Adrenal gland (tissue), 9 donors: ENCODE measurements at regions not wholly inside any gene's neighbourhood (a gene's known extent, or its start where the extent isn't known, plus 50 kb on each side); places are given as distances from the start of the nearest gene placed in this dataset.

Experiments
- DNase-seq, 7 donors: peaks; one replicate each; pipeline ENCODE4 v3.0.0-alpha.2; 2019 to 2020
- H3K27ac ChIP-seq, 5 donors: fragments of 200-600 bp; sonication (generic) in 4 of 5; 1 replicate in 3 of 5; 2 replicates in 2 of 5; pipeline versions ENCODE4 v1.5.1 to v1.8.0; 2016 to 2020; ENCODE audit warnings: mild to moderate bottlenecking in 1 of 5
- H3K27me3 ChIP-seq: fragments of 200-600 bp; 2 replicates; pipeline ENCODE4 v1.8.0; 2021
- H3K36me3 ChIP-seq, 2 donors: fragments of 200-600 bp; replicated peaks in 1 of 2; 1 replicate in 1 of 2; 2 replicates in 1 of 2; pipeline versions ENCODE4 v1.5.1 to v1.8.0; 2018 to 2022
- H3K4me1 ChIP-seq, 2 donors: fragments of 200-600 bp; replicated peaks in 1 of 2; 1 replicate in 1 of 2; 2 replicates in 1 of 2; pipeline versions ENCODE4 v1.5.1 to v1.8.0; 2018 to 2021
- H3K4me3 ChIP-seq, 4 donors: fragments of 200-600 bp; sonication (generic) in 3 of 4; one replicate each; pipeline ENCODE4 v1.5.1; 2016 to 2018
- H3K9me3 ChIP-seq, 3 donors: fragments of 200-600 bp; sonication (generic) in 1 of 3; replicated peaks in 1 of 3; 1 replicate in 2 of 3; 2 replicates in 1 of 3; pipeline versions ENCODE4 v1.5.1 to v1.8.0; 2016 to 2021
- POLR2A ChIP-seq, 2 donors: fragments of 450-650 bp; IDR thresholded peaks; one replicate each; pipeline ENCODE4 v1.6.1; 2017; ENCODE audit warnings: antibody characterized with exemption in 2 of 2, mild to moderate bottlenecking in 2 of 2, moderate library complexity in 1 of 2
- WGBS, 4 donors: extraction: QIAGEN DNeasy Blood & Tissue Kit in 2 of 4; methylation state at CpG; one replicate each; pipeline versions ENCODE4 v1.1.5 to v1.1.7; 2013 to 2017; 5-methylcytosine and 5-hydroxymethylcytosine counted together
- intact Hi-C, 2 donors: fragments of 100-400 bp; cut with DNase I; formaldehyde crosslinking; loops; one replicate each; pipeline versions ENCODE4 v1.14.1 to v1.15.0; 2022 to 2023
- TF ChIP-seq, protein P1 (sequence below), 6 experiments: fragments of 450-650 bp in 4 of 6; fragments of 200-600 bp in 2 of 6; sonication (generic) in 1 of 6; IDR thresholded peaks; 1 replicate in 5 of 6; 2 replicates in 1 of 6; pipeline versions ENCODE4 v1.5.1 to v1.8.0; 2016 to 2021; ENCODE audit warnings: antibody characterized with exemption in 6 of 6, mild to moderate bottlenecking in 2 of 6, moderate library complexity in 1 of 6
- donor health status: healthy with polysubstance abuse.
- donor health status: Bipolar disorder and iron deficiency.
- donor health status: DM: yes; HTN: yes; CAD: no.
- donor health status: DM: no; HTN: no; CAD: no.
- donor health status: DM: no; HTN: no; CAD: no.

DNA sequence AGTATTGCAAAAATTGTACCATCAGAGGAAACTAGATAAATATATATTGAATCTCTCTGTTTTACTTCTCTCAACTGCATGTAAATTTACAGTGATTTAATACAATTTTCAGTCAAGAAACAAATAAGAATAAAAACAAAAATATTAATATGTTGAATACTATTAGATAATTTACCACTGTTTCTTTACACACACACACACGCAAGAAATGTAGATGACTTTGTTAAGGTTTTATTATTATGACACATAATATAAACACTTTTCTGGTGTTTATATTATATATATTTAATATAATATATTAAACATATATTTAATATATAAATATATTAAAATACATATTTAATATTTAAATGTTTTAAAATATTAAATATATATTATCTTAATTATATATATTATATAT is 814.3 kb upstream of the CDH10 start:
- Histone ChIP-seq H3K27ac (no peak overlapping the region), H3K9me3 (no peaks in the 10 kb centered on the region), H3K4me1 (no peaks in the 10 kb centered on the region), H3K27me3 (no peaks in the 10 kb centered on the region), H3K36me3 (no peaks in the 10 kb centered on the region), H3K4me3 (no peak overlapping the region)
- 80 to 96% (median 93%) methylated on average over 1 of the region's 1 CpG for WGBS, 4 donors
- intact Hi-C loops: no loop called here
- TF ChIP-seq, protein P1, sequence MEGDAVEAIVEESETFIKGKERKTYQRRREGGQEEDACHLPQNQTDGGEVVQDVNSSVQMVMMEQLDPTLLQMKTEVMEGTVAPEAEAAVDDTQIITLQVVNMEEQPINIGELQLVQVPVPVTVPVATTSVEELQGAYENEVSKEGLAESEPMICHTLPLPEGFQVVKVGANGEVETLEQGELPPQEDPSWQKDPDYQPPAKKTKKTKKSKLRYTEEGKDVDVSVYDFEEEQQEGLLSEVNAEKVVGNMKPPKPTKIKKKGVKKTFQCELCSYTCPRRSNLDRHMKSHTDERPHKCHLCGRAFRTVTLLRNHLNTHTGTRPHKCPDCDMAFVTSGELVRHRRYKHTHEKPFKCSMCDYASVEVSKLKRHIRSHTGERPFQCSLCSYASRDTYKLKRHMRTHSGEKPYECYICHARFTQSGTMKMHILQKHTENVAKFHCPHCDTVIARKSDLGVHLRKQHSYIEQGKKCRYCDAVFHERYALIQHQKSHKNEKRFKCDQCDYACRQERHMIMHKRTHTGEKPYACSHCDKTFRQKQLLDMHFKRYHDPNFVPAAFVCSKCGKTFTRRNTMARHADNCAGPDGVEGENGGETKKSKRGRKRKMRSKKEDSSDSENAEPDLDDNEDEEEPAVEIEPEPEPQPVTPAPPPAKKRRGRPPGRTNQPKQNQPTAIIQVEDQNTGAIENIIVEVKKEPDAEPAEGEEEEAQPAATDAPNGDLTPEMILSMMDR (IDR thresholded peaks at IDR 0.05): no peak
- no peak for TF ChIP-seq POLR2A (IDR thresholded peaks at IDR 0.05)
- no peak for DNase-seq

DNA sequence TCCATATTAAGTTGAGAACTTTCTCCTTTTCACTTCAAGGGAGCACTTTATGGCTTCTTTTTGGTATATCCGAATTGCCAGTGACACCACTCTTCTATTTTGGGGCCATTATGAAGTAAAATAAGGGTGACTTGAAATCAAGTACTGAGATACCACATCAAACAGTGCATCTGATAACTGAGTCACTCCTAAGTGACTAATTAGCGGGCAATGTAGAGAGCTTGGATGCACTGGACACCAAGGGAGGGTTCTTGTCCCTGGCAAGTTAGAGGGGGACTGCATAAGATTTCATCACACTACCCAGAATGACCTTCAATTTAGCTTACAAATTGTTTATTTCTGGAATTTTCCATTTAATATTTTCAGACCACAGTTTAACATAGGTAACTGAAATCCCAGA is 813.9 kb upstream of the CDH10 start:
- H3K27me3 ChIP-seq: no peaks in the 10 kb centered on the region
- no peaks in the 10 kb centered on the region for H3K4me1 ChIP-seq
- H3K27ac ChIP-seq: no peak overlapping the region
- intact Hi-C loops: no loop called here
- no peak for DNase-seq
- no peaks in the 10 kb centered on the region for H3K9me3 ChIP-seq
- whole genome bisulfite sequencing, 4 donors: 71 to 89% (median 76%) methylated on average over 2 of the region's 2 CpGs
- no peak overlapping the region for H3K4me3 ChIP-seq
- no peak for TF ChIP-seq POLR2A (IDR thresholded peaks at IDR 0.05)
- TF ChIP-seq, protein P1 (IDR thresholded peaks at IDR 0.05): no peak
- H3K36me3 ChIP-seq: no peaks in the 10 kb centered on the region

DNA sequence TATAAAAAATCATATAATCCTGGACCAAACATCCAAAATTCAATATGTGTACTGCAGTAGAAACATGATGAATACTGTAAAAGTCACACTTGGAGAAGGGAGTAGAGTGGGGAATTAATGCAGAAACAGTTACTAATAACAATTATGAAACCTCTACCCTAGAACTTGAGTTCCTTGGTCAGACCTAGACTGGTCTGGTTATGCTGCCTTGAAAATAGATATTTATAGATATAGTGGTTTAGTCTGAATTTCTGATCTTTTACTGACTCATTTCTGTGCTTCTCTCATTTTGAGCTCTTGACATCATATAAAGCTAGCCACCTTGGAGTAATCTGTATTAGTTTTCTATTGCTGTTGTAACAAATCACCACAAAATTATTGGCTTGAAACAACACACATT is 808.7 kb upstream of the CDH10 start:
- no peaks in the 10 kb centered on the region for H3K27me3 ChIP-seq
- intact Hi-C loops: no loop called here
- no peak for DNase-seq

DNA sequence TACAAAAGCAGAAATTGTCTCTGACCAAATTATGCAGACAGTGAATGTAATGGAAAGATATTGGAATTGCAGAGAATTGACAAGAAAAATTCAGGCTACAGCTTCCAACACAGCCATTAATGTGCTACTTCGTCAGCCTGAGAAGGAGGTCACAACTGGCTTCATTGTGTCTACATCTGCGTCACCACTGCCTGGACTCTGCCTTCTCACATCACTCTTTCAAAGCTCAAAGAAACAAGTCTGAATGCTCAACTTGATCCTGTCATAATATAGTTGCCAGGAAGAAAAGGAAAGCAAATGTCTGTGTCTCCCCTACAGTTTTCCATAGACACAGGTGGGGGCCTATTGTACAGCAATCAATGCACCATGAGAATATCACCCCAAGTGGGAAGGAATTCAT is 806.5 kb upstream of the CDH10 start:
- Histone ChIP-seq H3K27me3 (no peaks in the 10 kb centered on the region), H3K9me3 (no peaks in the 10 kb centered on the region), H3K27ac (no peak overlapping the region), H3K4me1 (no peaks in the 10 kb centered on the region), H3K36me3 (no peaks in the 10 kb centered on the region), H3K4me3 (no peak overlapping the region)
- no peak for TF ChIP-seq POLR2A (IDR thresholded peaks at IDR 0.05)
- TF ChIP-seq, protein P1 (IDR thresholded peaks at IDR 0.05): no peak
- 76 to 83% (median 79%) methylated on average over 2 of the region's 2 CpGs for WGBS, 4 donors
- DNase-seq: no peak
- intact Hi-C loops: no loop called here

More for the DNA sequence above, 808.7 kb upstream of the CDH10 start:
- Histone ChIP-seq H3K4me3 (no peak overlapping the region), H3K36me3 (no peaks in the 10 kb centered on the region), H3K4me1 (no peaks in the 10 kb centered on the region), H3K27ac (no peak overlapping the region), H3K9me3 (no peaks in the 10 kb centered on the region)
- TF ChIP-seq, protein P1 (IDR thresholded peaks at IDR 0.05): no peak
- no peak for TF ChIP-seq POLR2A (IDR thresholded peaks at IDR 0.05)
